ENCODE measurements at regions not wholly inside any gene's neighbourhood (a gene's known extent, or its start where the extent isn't known, plus 50 kb on each side); places are given as distances from the start of the nearest gene placed in this dataset.

- H3K4me3 ChIP-seq (ENCODE audit: insufficient read depth, low read depth, low read length) = no peak overlapping the region
- no peak overlapping the region for H3K27ac ChIP-seq (ENCODE audit: insufficient read depth, low read depth, low read length, poor library complexity, severe bottlenecking)
- no peaks in the 10 kb centered on the region for H3K4me1 ChIP-seq (ENCODE audit: control insufficient read depth, insufficient read depth, low read length)
- H3K27me3 ChIP-seq (ENCODE audit: control insufficient read depth, insufficient read depth, low read length, poor library complexity, severe bottlenecking) = no peaks in the 10 kb centered on the region
- no peaks in the 10 kb centered on the region for H3K36me3 ChIP-seq (ENCODE audit: control insufficient read depth, insufficient read depth, low read length)
- no peaks in the 10 kb centered on the region for H3K9me3 ChIP-seq (ENCODE audit: control insufficient read depth, low read length)
- WGBS, 2 experiments = 84 to 86% methylated on average over 4 of the region's 4 CpGs
Measured at GRCh38 chr12:115227137-115227615, 543.2 kb upstream of the TBX3 start.

- Histone ChIP-seq H3K27ac (ENCODE audit: insufficient read depth, low read depth, low read length, poor library complexity, severe bottlenecking) (no peak overlapping the region), H3K4me3 (ENCODE audit: insufficient read depth, low read depth, low read length) (no peak overlapping the region), H3K9me3 (ENCODE audit: control insufficient read depth, low read length) (no peaks in the 10 kb centered on the region), H3K36me3 (ENCODE audit: control insufficient read depth, insufficient read depth, low read length) (no peaks in the 10 kb centered on the region), H3K27me3 (ENCODE audit: control insufficient read depth, insufficient read depth, low read length, poor library complexity, severe bottlenecking) (no peaks in the 10 kb centered on the region), H3K4me1 (ENCODE audit: control insufficient read depth, insufficient read depth, low read length) (no peaks in the 10 kb centered on the region)
- 94 to 96% methylated on average over 3 to 4 of the region's 4 CpGs for WGBS, 2 experiments
Measured at GRCh38 chr12:115225845-115226244, 541.9 kb upstream of the TBX3 start.

- Histone ChIP-seq H3K9me3 (ENCODE audit: control insufficient read depth, low read length) (no peaks in the 10 kb centered on the region), H3K36me3 (ENCODE audit: control insufficient read depth, insufficient read depth, low read length) (no peaks in the 10 kb centered on the region), H3K4me1 (ENCODE audit: control insufficient read depth, insufficient read depth, low read length) (no peaks in the 10 kb centered on the region), H3K4me3 (ENCODE audit: insufficient read depth, low read depth, low read length) (no peak overlapping the region), H3K27ac (ENCODE audit: insufficient read depth, low read depth, low read length, poor library complexity, severe bottlenecking) (no peak overlapping the region), H3K27me3 (ENCODE audit: control insufficient read depth, insufficient read depth, low read length, poor library complexity, severe bottlenecking) (no peaks in the 10 kb centered on the region)
- WGBS, 2 experiments = 71 to 78% methylated on average over 4 of the region's 4 CpGs
Measured at GRCh38 chr12:115223991-115224390, 540.0 kb upstream of the TBX3 start.

GRCh38 chr12:115223322-115223721, 539.3 kb upstream of the TBX3 start:
- Histone ChIP-seq H3K4me3 (ENCODE audit: insufficient read depth, low read depth, low read length) (no peak overlapping the region), H3K4me1 (ENCODE audit: control insufficient read depth, insufficient read depth, low read length) (no peaks in the 10 kb centered on the region), H3K36me3 (ENCODE audit: control insufficient read depth, insufficient read depth, low read length) (no peaks in the 10 kb centered on the region), H3K27ac (ENCODE audit: insufficient read depth, low read depth, low read length, poor library complexity, severe bottlenecking) (no peak overlapping the region), H3K27me3 (ENCODE audit: control insufficient read depth, insufficient read depth, low read length, poor library complexity, severe bottlenecking) (no peaks in the 10 kb centered on the region), H3K9me3 (ENCODE audit: control insufficient read depth, low read length) (no peaks in the 10 kb centered on the region)
- 93 to 96% methylated on average over 4 of the region's 4 CpGs for WGBS, 2 experiments

- H3K27ac ChIP-seq (ENCODE audit: insufficient read depth, low read depth, low read length, poor library complexity, severe bottlenecking) = no peak overlapping the region
- H3K36me3 ChIP-seq (ENCODE audit: control insufficient read depth, insufficient read depth, low read length) = no peaks in the 10 kb centered on the region
- WGBS, 2 experiments = 91% methylated on average over 6 of the region's 6 CpGs
- H3K4me1 ChIP-seq (ENCODE audit: control insufficient read depth, insufficient read depth, low read length) = no peaks in the 10 kb centered on the region
- H3K9me3 ChIP-seq (ENCODE audit: control insufficient read depth, low read length) = no peaks in the 10 kb centered on the region
- H3K27me3 ChIP-seq (ENCODE audit: control insufficient read depth, insufficient read depth, low read length, poor library complexity, severe bottlenecking) = no peaks in the 10 kb centered on the region
- no peak overlapping the region for H3K4me3 ChIP-seq (ENCODE audit: insufficient read depth, low read depth, low read length)
Measured at GRCh38 chr12:115222220-115222619, 538.2 kb upstream of the TBX3 start.

GRCh38 chr12:115216301-115216700, 532.3 kb upstream of the TBX3 start:
- H3K4me1 ChIP-seq (ENCODE audit: control insufficient read depth, insufficient read depth, low read length) = peaks cover 14% of the 10 kb centered on the region
- 85 to 93% methylated on average over 5 of the region's 5 CpGs for WGBS, 2 experiments
- H3K4me3 ChIP-seq (ENCODE audit: insufficient read depth, low read depth, low read length) = no peak overlapping the region
- H3K27me3 ChIP-seq (ENCODE audit: control insufficient read depth, insufficient read depth, low read length, poor library complexity, severe bottlenecking) = no peaks in the 10 kb centered on the region
- H3K27ac ChIP-seq (ENCODE audit: insufficient read depth, low read depth, low read length, poor library complexity, severe bottlenecking) = no peak overlapping the region
- no peaks in the 10 kb centered on the region for H3K9me3 ChIP-seq (ENCODE audit: control insufficient read depth, low read length)
- no peaks in the 10 kb centered on the region for H3K36me3 ChIP-seq (ENCODE audit: control insufficient read depth, insufficient read depth, low read length)

- Histone ChIP-seq H3K27ac (ENCODE audit: insufficient read depth, low read depth, low read length, poor library complexity, severe bottlenecking) (no peak overlapping the region), H3K4me3 (ENCODE audit: insufficient read depth, low read depth, low read length) (no peak overlapping the region), H3K27me3 (ENCODE audit: control insufficient read depth, insufficient read depth, low read length, poor library complexity, severe bottlenecking) (no peaks in the 10 kb centered on the region), H3K36me3 (ENCODE audit: control insufficient read depth, insufficient read depth, low read length) (no peaks in the 10 kb centered on the region), H3K9me3 (ENCODE audit: control insufficient read depth, low read length) (no peaks in the 10 kb centered on the region), H3K4me1 (ENCODE audit: control insufficient read depth, insufficient read depth, low read length) (peaks cover 14% of the 10 kb centered on the region)
- 88 to 95% methylated on average over 3 of the region's 3 CpGs for WGBS, 2 experiments
Measured at GRCh38 chr12:115215544-115215943, 531.6 kb upstream of the TBX3 start.

- 31% methylated on average over 6 of the region's 6 CpGs for WGBS, 2 experiments
- Histone ChIP-seq H3K27me3 (ENCODE audit: control insufficient read depth, insufficient read depth, low read length, poor library complexity, severe bottlenecking) (no peaks in the 10 kb centered on the region), H3K36me3 (ENCODE audit: control insufficient read depth, insufficient read depth, low read length) (no peaks in the 10 kb centered on the region), H3K4me1 (ENCODE audit: control insufficient read depth, insufficient read depth, low read length) (peaks cover 14% of the 10 kb centered on the region), H3K27ac (ENCODE audit: insufficient read depth, low read depth, low read length, poor library complexity, severe bottlenecking) (peak overlapping the region; percentile 67), H3K4me3 (ENCODE audit: insufficient read depth, low read depth, low read length) (no peak overlapping the region), H3K9me3 (ENCODE audit: control insufficient read depth, low read length) (no peaks in the 10 kb centered on the region)
Measured at GRCh38 chr12:115213538-115214016, 529.6 kb upstream of the TBX3 start.

GRCh38 chr12:115213118-115213517, 529.1 kb upstream of the TBX3 start:
- 91 to 95% methylated on average over 1 of the region's 1 CpG for WGBS, 2 experiments

GRCh38 chr12:115212356-115212755, 528.4 kb upstream of the TBX3 start:
- peaks cover 14% of the 10 kb centered on the region for H3K4me1 ChIP-seq (ENCODE audit: control insufficient read depth, insufficient read depth, low read length)
- no peaks in the 10 kb centered on the region for H3K27me3 ChIP-seq (ENCODE audit: control insufficient read depth, insufficient read depth, low read length, poor library complexity, severe bottlenecking)
- H3K9me3 ChIP-seq (ENCODE audit: control insufficient read depth, low read length) = no peaks in the 10 kb centered on the region
- 0% methylated on average over 1 of the region's 1 CpG for WGBS, 2 experiments
- H3K36me3 ChIP-seq (ENCODE audit: control insufficient read depth, insufficient read depth, low read length) = no peaks in the 10 kb centered on the region
- no peak overlapping the region for H3K27ac ChIP-seq (ENCODE audit: insufficient read depth, low read depth, low read length, poor library complexity, severe bottlenecking)
- no peak overlapping the region for H3K4me3 ChIP-seq (ENCODE audit: insufficient read depth, low read depth, low read length)

More at GRCh38 chr12:115213118-115213517, 529.1 kb upstream of the TBX3 start:
- Histone ChIP-seq H3K4me1 (ENCODE audit: control insufficient read depth, insufficient read depth, low read length) (peaks cover 14% of the 10 kb centered on the region), H3K9me3 (ENCODE audit: control insufficient read depth, low read length) (no peaks in the 10 kb centered on the region), H3K27me3 (ENCODE audit: control insufficient read depth, insufficient read depth, low read length, poor library complexity, severe bottlenecking) (no peaks in the 10 kb centered on the region), H3K27ac (ENCODE audit: insufficient read depth, low read depth, low read length, poor library complexity, severe bottlenecking) (peak overlapping the region; percentile 67), H3K36me3 (ENCODE audit: control insufficient read depth, insufficient read depth, low read length) (no peaks in the 10 kb centered on the region), H3K4me3 (ENCODE audit: insufficient read depth, low read depth, low read length) (no peak overlapping the region)
